B cell (primary cell): ENCODE measurements at regions not wholly inside any gene's neighbourhood (a gene's known extent, or its start where the extent isn't known, plus 50 kb on each side); places are given as distances from the start of the nearest gene placed in this dataset.

ENCODE experiments used
- ATAC-seq: fragments of 200-7000 bp; cut with Tn5 transposase; one replicate; pipeline ENCODE4 v1.10.0; 2021; ENCODE audit warnings: low read depth, mild to moderate bottlenecking, moderate number of reproducible peaks, moderate library complexity
- CTCF ChIA-PET: fragments of 350-600 bp; sonication (Branson Sonifier 250); formaldehyde crosslinking; loops from one replicate; lab custom pipeline; 2021; ENCODE audit warnings: antibody characterized with exemption, inconsistent platforms; lab: Charles Lee
- POLR2A ChIA-PET: fragments of 350-600 bp; sonication (Branson Sonifier 250); formaldehyde crosslinking; loops from one replicate; lab custom pipeline; 2021; ENCODE audit warnings: antibody characterized with exemption; lab: Charles Lee
- DNase-seq: peaks from one replicate; pipeline ENCODE4 v3.0.0; 2013
- H2AFZ ChIP-seq: 2 replicates; pipeline ENCODE4 v1.6.1; 2012; ENCODE audit warnings: mild to moderate bottlenecking, low read depth, low read length; ENCODE audit not compliant: insufficient read depth, poor library complexity, severe bottlenecking
- H3K27ac ChIP-seq, 2 donors: 1 replicate in 1 of 2; 2 replicates in 1 of 2; pipeline ENCODE4 v1.5.1; 2012 to 2013; ENCODE audit warnings: low read length in 2 of 2, mild to moderate bottlenecking in 2 of 2, moderate library complexity in 1 of 2
- H3K27me3 ChIP-seq, 4 experiments: fragments of 200-600 bp in 1 of 4; sonication (generic) in 1 of 4; replicated peaks in 1 of 4; 1 replicate in 2 of 4; 2 replicates in 2 of 4; pipeline versions ENCODE4 v1.6.1 to v1.7.0; 2013 to 2016; ENCODE audit warnings: low read length in 3 of 4, mild to moderate bottlenecking in 2 of 4, mixed read lengths in 1 of 4, moderate library complexity in 1 of 4; ENCODE audit not compliant: insufficient read depth in 4 of 4, control insufficient read depth in 3 of 4; ENCODE audit errors: control extremely low read depth in 1 of 4
- H3K36me3 ChIP-seq, 2 experiments: replicated peaks in 1 of 2; 1 replicate in 1 of 2; 2 replicates in 1 of 2; pipeline versions ENCODE4 v1.6.1 to v1.7.1; 2013; ENCODE audit warnings: low read length in 1 of 2; ENCODE audit not compliant: insufficient read depth in 2 of 2, control insufficient read depth in 1 of 2; ENCODE audit errors: control extremely low read depth in 1 of 2, extremely low read depth in 1 of 2
- H3K4me1 ChIP-seq, 2 donors: fragments of 200-600 bp in 1 of 2; sonication (generic) in 1 of 2; 1 replicate in 1 of 2; 2 replicates in 1 of 2; pipeline versions ENCODE4 v1.5.1 to v1.6.1; 2013 to 2017; ENCODE audit warnings: low read length in 2 of 2; ENCODE audit not compliant: control insufficient read depth in 2 of 2, insufficient read depth in 2 of 2
- H3K4me2 ChIP-seq: replicated peaks from 2 replicates; pipeline ENCODE3; 2012; ENCODE audit warnings: mild to moderate bottlenecking, low read depth, low read length; ENCODE audit not compliant: poor library complexity, severe bottlenecking
- H3K4me3 ChIP-seq, 5 experiments: fragments of 200-600 bp in 1 of 5; sonication (generic) in 1 of 5; 1 replicate in 3 of 5; 2 replicates in 2 of 5; pipeline versions ENCODE4 v1.5.1 to v1.7.0; 2011 to 2016; ENCODE audit warnings: low read length in 4 of 5, mild to moderate bottlenecking in 4 of 5, low read depth in 2 of 5, control low read depth in 1 of 5, moderate library complexity in 1 of 5; ENCODE audit not compliant: insufficient read depth in 1 of 5; ENCODE audit errors: control extremely low read depth in 1 of 5, extremely low read depth in 1 of 5
- H3K79me2 ChIP-seq: fragments of 200-600 bp; sonication (generic); one replicate; pipeline ENCODE4 v1.6.0; 2016; ENCODE audit warnings: low read length; ENCODE audit not compliant: control insufficient read depth, insufficient read depth
- H3K9ac ChIP-seq: fragments of 200-600 bp; sonication (generic); 2 replicates; pipeline ENCODE4 v1.6.1; 2017; ENCODE audit warnings: mild to moderate bottlenecking, low read length, moderate library complexity
- H3K9me3 ChIP-seq, 3 donors: one replicate each; pipeline versions ENCODE4 v1.6.1 to v1.7.1; 2013; ENCODE audit warnings: low read length in 2 of 3; ENCODE audit not compliant: control insufficient read depth in 2 of 3, insufficient read depth in 1 of 3; ENCODE audit errors: control extremely low read depth in 1 of 3
- H4K20me1 ChIP-seq: 2 replicates; pipeline ENCODE4 v1.6.0; 2012; ENCODE audit warnings: mild to moderate bottlenecking, low read length; ENCODE audit not compliant: insufficient read depth, control insufficient read depth, poor library complexity, severe bottlenecking
- H3K27ac Mint-ChIP-seq: one replicate; pipeline ENCODE4 v1.8.0; 2021; ENCODE audit warnings: mixed read lengths
- H3K27me3 Mint-ChIP-seq: one replicate; pipeline ENCODE4 v1.8.0; 2021; ENCODE audit warnings: mixed read lengths
- H3K4me1 Mint-ChIP-seq: one replicate; pipeline ENCODE4 v1.8.0; 2021; ENCODE audit warnings: mixed read lengths
- H3K4me3 Mint-ChIP-seq: one replicate; pipeline ENCODE4 v1.8.0; 2021; ENCODE audit warnings: mixed read lengths
- H3K9me3 Mint-ChIP-seq: one replicate; pipeline ENCODE4 v1.8.0; 2022; ENCODE audit warnings: mixed read lengths; ENCODE audit not compliant: insufficient read depth
- CTCF ChIP-seq: fragments of 200-600 bp; IDR thresholded peaks from one replicate; pipeline ENCODE4 v1.8.0; 2022; ENCODE audit warnings: antibody characterized with exemption, mild to moderate bottlenecking
- EZH2 ChIP-seq: IDR thresholded peaks from 2 replicates; pipeline ENCODE4 v1.6.1; 2012; ENCODE audit warnings: borderline replicate concordance, low read depth, mild to moderate bottlenecking, moderate library complexity, low read length; ENCODE audit not compliant: insufficient read depth, poor library complexity, severe bottlenecking
- WGBS: methylation state at CpG from one replicate; pipeline ENCODE4 v1.1.5; 2013; ENCODE audit warnings: missing lambda C conversion rate; ENCODE audit not compliant: insufficient coverage; 5-methylcytosine and 5-hydroxymethylcytosine counted together
- intact Hi-C: fragments of 100-400 bp; cut with micrococcal nuclease; formaldehyde crosslinking; loops from one replicate; pipeline ENCODE4 v1.10.0; 2022

DNA sequence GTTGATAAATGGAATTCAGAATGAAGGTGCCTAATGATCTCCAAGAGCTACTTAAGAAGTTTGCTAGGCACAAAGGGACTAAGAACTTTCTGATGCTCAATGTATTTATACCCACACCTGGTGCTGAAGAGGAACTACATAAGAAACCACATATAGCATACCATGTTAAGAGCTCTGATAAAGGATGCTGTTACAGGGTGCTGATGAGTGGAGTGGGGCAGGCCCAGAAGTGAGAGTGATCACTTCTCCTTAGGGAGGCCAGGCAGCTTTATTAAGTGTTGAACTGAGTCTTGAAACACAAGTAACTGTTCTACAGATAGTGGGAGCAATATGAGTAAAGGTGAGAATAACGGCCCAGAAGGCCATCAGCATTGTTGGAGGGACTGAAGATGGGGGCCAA is 68.3 kb upstream of the CHRDL1 start:
- DNase-seq (no peak), ATAC-seq (no peak)
- intact Hi-C loops = no loop called here
- H3K9me3 Mint-ChIP-seq = no peaks in the 10 kb centered on the region
- H3K4me1 Mint-ChIP-seq = no peaks in the 10 kb centered on the region
- no peak overlapping the region for H3K4me3 Mint-ChIP-seq
- no peak overlapping the region for H3K27ac Mint-ChIP-seq
- Histone ChIP-seq H3K9me3 (no peaks in the 10 kb centered on the region), H3K4me2 (no peak overlapping the region), H3K9ac (no peak overlapping the region), H3K27me3 (no peaks in the 10 kb centered on the region), H3K36me3 (no peaks in the 10 kb centered on the region), H3K4me3 (no peak overlapping the region), H2AFZ (no peak overlapping the region), H3K4me1 (no peaks in the 10 kb centered on the region), H4K20me1 (no peaks in the 10 kb centered on the region), H3K27ac (no peak overlapping the region), H3K79me2 (no peaks in the 10 kb centered on the region)
- ChIA-PET POLR2A (no interaction called here), CTCF (interaction anchor here (1.5 kb wide), 1 partner anchor 17 kb away, joined by 4 read pairs; no protein-coding TSS in a partner anchor)
- no peaks in the 10 kb centered on the region for H3K27me3 Mint-ChIP-seq
- TF ChIP-seq CTCF (no peak), EZH2 (no peak)
- WGBS = 86% methylated on average over 1 of the region's 1 CpG

DNA sequence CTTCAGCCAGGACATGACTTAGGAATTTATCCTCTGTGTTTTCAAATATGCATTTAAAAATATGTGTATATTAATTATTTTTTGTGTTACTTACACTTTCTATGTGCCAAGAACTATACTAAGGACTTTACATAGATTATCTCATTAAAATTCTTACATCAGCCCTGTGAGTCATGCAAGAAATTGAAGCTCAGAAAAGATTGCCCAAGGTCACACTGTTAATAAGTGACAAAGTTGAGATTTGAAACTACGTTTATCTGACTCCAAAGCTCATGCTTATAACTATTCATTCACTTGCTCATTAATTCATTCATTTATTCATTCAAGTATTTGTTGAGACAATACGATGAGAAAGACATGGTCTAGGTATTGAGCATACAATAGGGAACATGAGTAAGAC is 62.9 kb upstream of the CHRDL1 start:
- no peak overlapping the region for H3K4me3 Mint-ChIP-seq
- CTCF ChIA-PET = no interaction called here
- Histone ChIP-seq H3K4me2 (no peak overlapping the region), H3K4me3 (no peak overlapping the region), H3K9ac (no peak overlapping the region), H3K9me3 (no peaks in the 10 kb centered on the region), H3K36me3 (no peaks in the 10 kb centered on the region), H4K20me1 (no peaks in the 10 kb centered on the region), H3K4me1 (no peaks in the 10 kb centered on the region), H3K27me3 (peaks cover 0 to 3% (median 0%) of the 10 kb centered on the region in 4 experiments), H2AFZ (no peak overlapping the region), H3K27ac (no peak overlapping the region), H3K79me2 (no peaks in the 10 kb centered on the region)
- H3K27me3 Mint-ChIP-seq = peaks cover 13% of the 10 kb centered on the region
- WGBS = no CpG with 5 or more reads among the region's 2 CpGs
- intact Hi-C loops = no loop called here
- no peaks in the 10 kb centered on the region for H3K9me3 Mint-ChIP-seq
- H3K27ac Mint-ChIP-seq = no peak overlapping the region
- no peak for ATAC-seq
- POLR2A ChIA-PET = no interaction called here
- H3K4me1 Mint-ChIP-seq = no peaks in the 10 kb centered on the region
- no peak for TF ChIP-seq CTCF
- TF ChIP-seq EZH2 = no peak
- DNase-seq = no peak
